Activated B cell treated with CpG ODN at 0.5 μM for 24 hours (primary cell): ENCODE measurements at regions not wholly inside any gene's neighbourhood (a gene's known extent, or its start where the extent isn't known, plus 50 kb on each side); places are given as distances from the start of the nearest gene placed in this dataset.

Experiments used
- ATAC-seq: fragments of 200-7000 bp; cut with Tn5 transposase; one replicate; pipeline ENCODE4 v1.10.0; 2021; ENCODE audit warnings: low read depth, mild to moderate bottlenecking, moderate library complexity
- CTCF ChIA-PET: fragments of 350-600 bp; sonication (Branson Sonifier 250); formaldehyde crosslinking; loops from one replicate; lab custom pipeline; 2021; ENCODE audit warnings: antibody characterized with exemption; lab: Charles Lee
- POLR2A ChIA-PET: fragments of 350-600 bp; sonication (Branson Sonifier 250); formaldehyde crosslinking; loops from one replicate; lab custom pipeline; 2021; ENCODE audit warnings: antibody characterized with exemption; lab: Charles Lee
- DNase-seq: peaks from one replicate; pipeline ENCODE4 v3.0.0; 2022
- H3K27ac Mint-ChIP-seq: one replicate; pipeline ENCODE4 v1.8.0; 2020; ENCODE audit warnings: mixed read lengths
- H3K27me3 Mint-ChIP-seq: one replicate; pipeline ENCODE4 v1.8.0; 2021; ENCODE audit warnings: mixed read lengths
- H3K36me3 Mint-ChIP-seq: one replicate; pipeline ENCODE4 v1.8.0; 2021; ENCODE audit warnings: low read depth, mixed read lengths
- H3K4me1 Mint-ChIP-seq: one replicate; pipeline ENCODE4 v1.8.0; 2021; ENCODE audit warnings: mixed read lengths
- H3K4me3 Mint-ChIP-seq: one replicate; pipeline ENCODE4 v1.8.0; 2020; ENCODE audit warnings: mild to moderate bottlenecking, mixed read lengths
- H3K9me3 Mint-ChIP-seq: one replicate; pipeline ENCODE4 v1.8.0; 2020; ENCODE audit warnings: mixed read lengths
- CTCF ChIP-seq: fragments of 200-600 bp; IDR thresholded peaks from one replicate; pipeline ENCODE4 v1.8.0; 2022; ENCODE audit warnings: antibody characterized with exemption, mild to moderate bottlenecking
- intact Hi-C: fragments of 100-400 bp; cut with micrococcal nuclease; formaldehyde crosslinking; loops from one replicate; pipeline ENCODE4 v1.15.1; 2024

- ATAC-seq = no peak
- H3K4me3 Mint-ChIP-seq = no peak overlapping the region
- TF ChIP-seq CTCF = no peak
- ChIA-PET CTCF (no interaction called here), POLR2A (no interaction called here)
- H3K27me3 Mint-ChIP-seq = no peaks in the 10 kb centered on the region
- no peaks in the 10 kb centered on the region for H3K4me1 Mint-ChIP-seq
- H3K9me3 Mint-ChIP-seq = peaks cover 7% of the 10 kb centered on the region
- intact Hi-C loops = no loop called here
- DNase-seq = no peak
- H3K27ac Mint-ChIP-seq = no peak overlapping the region
- H3K36me3 Mint-ChIP-seq = no peaks in the 10 kb centered on the region
Observed at GRCh38 chr12:19988459-19988873, 379.9 kb upstream of the PDE3A start.

GRCh38 chr12:19988948-19989347, 379.4 kb upstream of the PDE3A start:
- ChIA-PET CTCF (no interaction called here), POLR2A (no interaction called here)
- Mint-ChIP-seq H3K4me1 (no peaks in the 10 kb centered on the region), H3K27ac (no peak overlapping the region), H3K27me3 (no peaks in the 10 kb centered on the region), H3K36me3 (no peaks in the 10 kb centered on the region), H3K9me3 (peaks cover 7% of the 10 kb centered on the region), H3K4me3 (no peak overlapping the region)
- no peak for DNase-seq
- no peak for TF ChIP-seq CTCF
- intact Hi-C loops = no loop called here
- ATAC-seq = no peak

GRCh38 chr12:19991146-19991545, 377.2 kb upstream of the PDE3A start:
- CTCF ChIA-PET = interaction anchor here (0.6 kb wide), 1 partner anchor 1342 kb away, joined by 4 read pairs; no protein-coding TSS in a partner anchor
- Mint-ChIP-seq H3K27ac (no peak overlapping the region), H3K4me3 (no peak overlapping the region)

GRCh38 chr12:19992311-19992710, 376.0 kb upstream of the PDE3A start:
- Mint-ChIP-seq H3K36me3 (no peaks in the 10 kb centered on the region), H3K4me1 (no peaks in the 10 kb centered on the region), H3K27ac (no peak overlapping the region), H3K27me3 (no peaks in the 10 kb centered on the region), H3K4me3 (no peak overlapping the region), H3K9me3 (peaks cover 7% of the 10 kb centered on the region)
- intact Hi-C loops = no loop called here
- no peak for ATAC-seq
- POLR2A ChIA-PET = no interaction called here
- TF ChIP-seq CTCF = no peak
- CTCF ChIA-PET = no interaction called here
- DNase-seq = no peak

More at GRCh38 chr12:19991146-19991545, 377.2 kb upstream of the PDE3A start:
- POLR2A ChIA-PET = no interaction called here
- Mint-ChIP-seq H3K27me3 (no peaks in the 10 kb centered on the region), H3K36me3 (no peaks in the 10 kb centered on the region), H3K9me3 (peaks cover 7% of the 10 kb centered on the region), H3K4me1 (no peaks in the 10 kb centered on the region)
- no peak for DNase-seq
- no peak for TF ChIP-seq CTCF
- ATAC-seq = no peak
- intact Hi-C loops = no loop called here

- intact Hi-C loops = no loop called here
- H3K4me1 Mint-ChIP-seq = no peaks in the 10 kb centered on the region
- ATAC-seq (no peak), DNase-seq (no peak)
- no peak overlapping the region for H3K27ac Mint-ChIP-seq
- ChIA-PET POLR2A (no interaction called here), CTCF (no interaction called here)
- TF ChIP-seq CTCF = no peak
- H3K4me3 Mint-ChIP-seq = no peak overlapping the region
- peaks cover 3% of the 10 kb centered on the region for H3K9me3 Mint-ChIP-seq
- H3K27me3 Mint-ChIP-seq = no peaks in the 10 kb centered on the region
- H3K36me3 Mint-ChIP-seq = no peaks in the 10 kb centered on the region
Observed at GRCh38 chr12:19994968-19995367, 373.4 kb upstream of the PDE3A start.
